Right ventricle myocardium inferior (tissue), 1 donor: ENCODE measurements at regions not wholly inside any gene's neighbourhood (a gene's known extent, or its start where the extent isn't known, plus 50 kb on each side); places are given as distances from the start of the nearest gene placed in this dataset.
"Not testable (repeated sequence)": the region's sequence is repeated elsewhere in the genome, so short reads cannot be mapped to it uniquely, and the experiment has no call there.

Experiments
- ATAC-seq: fragments of 200-7000 bp; cut with Tn5 transposase; one replicate; pipeline ENCODE4 v1.9.1; 2020; ENCODE audit warnings: mild to moderate bottlenecking, moderate library complexity
- DNase-seq: peaks from one replicate; pipeline ENCODE4 v3.0.0; 2021; ENCODE audit errors: missing footprints
- intact Hi-C: fragments of 100-400 bp; cut with DNase I; formaldehyde crosslinking; loops from one replicate; pipeline ENCODE4 v1.11.0; 2022
- donor health status: DM: no; HTN: yes; CAD: no; lungs with severe emphysema.

- ATAC-seq, DNase-seq, intact Hi-C loops: not testable (repeated sequence)
Measured at GRCh38 chr4:55696424-55696823, 60.3 kb upstream of the NMU start.

GRCh38 chr4:55706541-55706940, 70.4 kb upstream of the NMU start:
- ATAC-seq = no peak
- intact Hi-C loops = no loop called here
- DNase-seq = no peak

- intact Hi-C loops = no loop called here
- DNase-seq (no peak), ATAC-seq (no peak)
Measured at GRCh38 chr4:55707507-55707906, 71.4 kb upstream of the NMU start.

- ATAC-seq, intact Hi-C loops, DNase-seq: not testable (repeated sequence)
Measured at GRCh38 chr4:55707991-55708390, 71.9 kb upstream of the NMU start.

DNA sequence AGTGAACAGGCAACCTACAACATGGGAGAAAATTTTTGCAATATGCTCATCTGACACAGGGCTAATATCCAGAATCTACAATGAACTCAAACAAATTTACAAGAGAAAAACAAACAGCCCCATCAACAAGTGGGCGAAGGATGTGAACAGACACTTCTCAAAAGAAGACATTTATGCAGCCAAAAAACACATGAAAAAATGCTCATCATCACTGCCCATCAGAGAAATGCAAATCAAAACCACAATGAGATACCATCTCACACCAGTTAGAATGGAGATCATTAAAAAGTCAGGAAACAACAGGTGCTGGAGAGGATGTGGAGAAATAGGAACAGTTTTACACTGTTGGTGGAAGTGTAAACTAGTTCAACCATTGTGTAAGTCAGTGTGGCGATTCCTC, 76.7 kb upstream of the NMU start:
- DNase-seq, intact Hi-C loops, ATAC-seq: not testable (repeated sequence)

- no peak for ATAC-seq
- no peak for DNase-seq
- intact Hi-C loops = no loop called here
Measured at GRCh38 chr4:55721651-55722050, 85.6 kb upstream of the NMU start.

GRCh38 chr4:55722132-55722531, 86.0 kb upstream of the NMU start:
- no peak for ATAC-seq
- DNase-seq = no peak
- intact Hi-C loops = no loop called here

- ATAC-seq = no peak
- intact Hi-C loops = no loop called here
- DNase-seq = no peak
Measured at GRCh38 chr4:55723403-55723802, 87.3 kb upstream of the NMU start.

- intact Hi-C loops = no loop called here
- ATAC-seq (no peak), DNase-seq (no peak)
Measured at GRCh38 chr4:55725057-55725456, 89.0 kb upstream of the NMU start.

- DNase-seq = no peak
- no peak for ATAC-seq
- intact Hi-C loops = no loop called here
Measured at GRCh38 chr4:55727746-55728145, 91.6 kb upstream of the NMU start.

DNA sequence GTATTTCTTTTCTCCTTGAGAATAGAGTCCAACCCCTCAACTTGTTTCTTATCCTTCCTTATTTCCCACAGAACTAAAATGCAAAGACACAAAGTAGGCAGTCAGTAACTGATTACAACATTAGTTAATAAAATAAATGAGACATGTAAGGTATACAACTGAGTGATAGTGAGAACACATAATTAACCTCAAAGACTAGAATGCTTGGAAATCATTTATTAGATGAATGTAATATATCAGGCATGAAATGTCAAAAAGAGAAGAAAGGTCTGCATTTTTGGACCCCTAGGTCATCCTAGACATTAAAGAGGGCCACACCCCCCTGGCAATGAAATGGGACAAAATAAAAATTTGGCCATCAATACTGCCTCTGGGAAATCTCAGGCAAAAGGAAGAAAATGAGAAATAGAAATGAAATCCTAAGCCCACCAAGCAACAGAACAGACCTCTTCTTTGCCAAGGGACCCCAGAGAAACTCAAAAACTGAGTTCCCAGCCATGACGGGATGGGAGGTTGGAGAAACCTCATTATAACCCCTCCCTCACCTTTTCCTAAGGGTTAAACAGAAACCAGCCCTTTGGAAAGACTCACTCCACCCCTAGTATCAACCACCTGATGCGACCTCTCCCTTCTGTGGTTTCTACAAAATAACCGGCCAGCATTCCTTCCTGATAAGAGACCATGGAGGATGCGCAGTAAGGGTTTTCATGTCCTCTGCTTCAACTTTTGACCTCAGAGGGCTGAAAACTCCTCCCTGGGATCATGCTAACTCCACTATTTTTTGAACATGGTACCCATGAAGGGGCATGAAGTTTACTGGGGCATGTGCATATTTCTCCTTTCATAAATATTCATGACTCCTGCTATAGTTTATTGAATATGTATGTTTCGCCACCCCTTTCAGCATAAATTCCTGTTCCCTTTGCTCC, 90.0 kb upstream of the EXOC1L start:
- DNase-seq (no peak), ATAC-seq (no peak)
- intact Hi-C loops = loop anchor here (10.0 kb wide), 1 partner anchor 385 kb away; the partner anchor contains the start of gene SRD5A3

DNA sequence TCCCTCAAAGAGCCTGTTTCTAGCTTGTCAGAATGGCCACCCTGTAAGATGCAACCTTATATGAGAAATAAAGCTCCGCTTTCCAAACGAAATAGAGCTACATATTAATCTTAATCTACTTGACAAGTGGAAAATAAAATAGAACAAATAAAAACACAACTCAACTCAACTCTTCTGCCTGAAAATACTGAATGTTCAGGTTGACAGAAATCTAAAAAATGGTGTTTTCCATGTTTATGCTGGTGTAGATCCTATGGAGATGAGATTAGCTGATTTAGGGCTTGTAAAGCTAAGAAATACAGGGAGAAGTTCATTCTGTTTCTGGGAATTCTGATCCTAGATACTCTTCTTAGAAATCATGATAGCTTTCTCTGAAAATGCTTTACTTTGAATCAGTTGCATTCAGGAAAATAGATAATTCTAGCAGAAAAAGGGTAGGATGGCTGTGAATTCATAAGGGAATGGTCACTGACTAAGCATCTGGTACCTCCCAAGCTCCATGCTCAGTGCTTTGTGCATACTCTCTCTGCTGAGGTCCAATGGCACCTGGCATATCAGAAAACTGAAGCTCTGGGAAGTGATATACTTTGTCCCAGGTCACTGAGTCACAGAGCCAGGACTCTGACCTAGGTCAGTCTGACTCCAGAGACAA, 89.2 kb upstream of the EXOC1L start:
- no peak for ATAC-seq
- no peak for DNase-seq
- intact Hi-C loops = loop anchor here (10.0 kb wide), 1 partner anchor 386 kb away; the partner anchor contains the start of gene SRD5A3

DNA sequence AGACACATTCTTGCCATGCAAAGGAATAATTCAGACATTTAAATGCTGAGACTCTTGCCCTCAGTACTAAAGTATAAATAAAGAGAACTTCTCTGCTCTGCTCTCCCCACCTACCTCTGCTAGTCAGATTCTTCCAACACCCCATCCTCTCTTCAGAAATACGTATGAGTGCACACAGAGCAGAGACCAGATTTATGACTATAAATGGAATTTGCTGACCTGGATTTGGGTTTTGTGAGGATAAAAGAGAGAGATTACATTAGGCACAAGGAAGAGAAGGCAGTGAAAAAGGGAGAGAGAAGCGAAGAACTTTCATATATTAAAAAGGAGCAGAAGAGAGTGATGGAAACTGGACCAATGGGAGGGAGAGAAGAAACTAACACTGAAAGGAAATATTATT, 87.6 kb upstream of the EXOC1L start:
- DNase-seq (no peak), ATAC-seq (no peak)
- intact Hi-C loops = loop anchor here (10.0 kb wide), 1 partner anchor 387 kb away; the partner anchor contains the start of gene SRD5A3

GRCh38 chr4:55732864-55733263, 86.7 kb upstream of the EXOC1L start:
- intact Hi-C loops = loop anchor here (10.0 kb wide), 1 partner anchor 388 kb away; the partner anchor contains the start of gene SRD5A3
- DNase-seq = no peak
- ATAC-seq = no peak

DNA sequence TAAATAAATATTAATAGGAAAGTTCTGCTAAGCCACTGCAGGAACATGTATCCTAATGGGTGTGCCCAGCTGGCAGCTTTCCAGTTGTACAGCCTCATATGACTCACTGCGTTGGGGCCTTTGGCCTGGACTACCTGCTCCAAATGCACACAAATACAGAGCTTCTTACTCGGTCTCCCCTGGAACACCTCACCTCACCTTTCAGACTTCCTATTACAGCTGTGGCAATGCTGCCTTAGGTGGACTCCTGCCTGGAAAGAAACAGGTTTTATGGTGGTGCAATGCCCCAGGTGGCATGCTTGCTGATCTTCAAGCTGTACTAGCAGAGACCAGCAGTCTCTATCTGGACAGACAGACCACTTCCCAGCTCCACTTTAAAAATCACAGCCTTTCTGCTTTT, 85.7 kb upstream of the EXOC1L start:
- DNase-seq (no peak), ATAC-seq (no peak)
- intact Hi-C loops = loop anchor here (10.0 kb wide), 1 partner anchor 389 kb away; the partner anchor contains the start of gene SRD5A3

- ATAC-seq = no peak
- intact Hi-C loops = loop anchor here (10.0 kb wide), 1 partner anchor 392 kb away; the partner anchor contains the start of gene SRD5A3
- no peak for DNase-seq
Measured at GRCh38 chr4:55736605-55737183, 82.9 kb upstream of the EXOC1L start.

DNA sequence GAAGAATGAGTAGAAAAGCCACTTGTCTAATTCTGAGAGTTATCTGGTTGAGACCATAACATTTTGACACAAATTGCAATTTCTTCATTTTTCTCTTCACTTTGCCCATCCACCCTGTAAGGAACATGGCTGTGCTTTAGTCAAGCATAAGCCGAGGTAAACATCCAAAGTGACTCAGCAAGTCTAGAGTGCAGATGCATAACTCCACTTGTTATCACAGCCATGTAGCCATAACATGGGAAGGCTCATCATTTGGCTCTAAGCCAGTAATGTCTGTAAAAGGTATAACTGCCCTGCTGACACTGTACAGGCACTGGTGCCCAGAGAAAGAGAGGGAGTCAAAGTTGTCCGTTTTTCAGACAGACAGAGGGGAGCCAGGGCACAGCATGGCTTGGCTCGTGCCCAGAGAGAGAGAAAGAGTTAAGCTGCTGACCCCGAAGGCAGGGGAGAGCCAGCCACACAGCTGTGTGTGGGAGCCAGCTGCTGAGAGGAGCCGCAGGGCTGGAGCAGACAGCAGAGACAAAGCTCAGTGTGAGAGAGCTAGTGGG, 76.9 kb upstream of the EXOC1L start:
- no peak for ATAC-seq

DNA sequence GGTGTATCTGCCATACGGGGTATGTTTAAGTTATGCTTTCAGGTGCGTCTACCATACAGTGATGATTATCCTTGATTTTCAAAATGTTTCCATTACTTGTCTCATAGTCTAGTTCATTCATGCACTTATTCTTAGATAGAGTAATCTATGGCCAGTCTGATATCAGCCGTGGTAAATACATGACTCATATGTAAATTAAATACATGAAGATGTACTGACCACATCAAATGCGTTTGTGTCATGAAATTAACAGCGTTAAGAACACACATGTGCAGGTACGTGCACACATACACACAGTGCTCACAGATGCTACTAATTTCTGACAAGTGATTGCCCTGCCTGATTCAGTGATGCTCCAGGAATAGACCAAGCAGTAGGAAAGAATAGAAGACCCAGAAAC, 75.2 kb upstream of the EXOC1L start:
- DNase-seq (no peak), ATAC-seq (no peak)
- intact Hi-C loops = no loop called here

More for the DNA sequence above, 76.9 kb upstream of the EXOC1L start:
- intact Hi-C loops = no loop called here
- no peak for DNase-seq

GRCh38 chr4:55745014-55745413, 74.6 kb upstream of the EXOC1L start:
- intact Hi-C loops = no loop called here
- DNase-seq (no peak), ATAC-seq (no peak)
